Calu3 (cell line): ENCODE measurements at regions not wholly inside any gene's neighbourhood (a gene's known extent, or its start where the extent isn't known, plus 50 kb on each side); places are given as distances from the start of the nearest gene placed in this dataset.

Experiments
- BruUV-seq: library from RNA; stranded (reverse); fragments of 400-500 nt; replicated peaks from 2 replicates; lab custom pipeline; 2021; lab: Mats Ljungman, UMichigan
- CTCF ChIA-PET: fragments of 300-600 bp; sonication (Branson Sonifier 250); formaldehyde crosslinking; loops from one replicate; lab custom pipeline; 2022; ENCODE audit warnings: antibody characterized with exemption; lab: Charles Lee
- DNase-seq: peaks from one replicate; pipeline ENCODE4 v3.0.0; 2022
- H3K27ac Mint-ChIP-seq: one replicate; pipeline ENCODE4 v1.8.0; 2022; ENCODE audit warnings: mixed read lengths; ENCODE audit not compliant: unreplicated experiment
- H3K27me3 Mint-ChIP-seq: one replicate; pipeline ENCODE4 v1.8.0; 2022; ENCODE audit warnings: mixed read lengths; ENCODE audit not compliant: unreplicated experiment
- H3K36me3 Mint-ChIP-seq: one replicate; pipeline ENCODE4 v1.8.0; 2022; ENCODE audit warnings: mild to moderate bottlenecking, moderate library complexity, mixed read lengths; ENCODE audit not compliant: insufficient read depth, unreplicated experiment
- H3K4me1 Mint-ChIP-seq: one replicate; pipeline ENCODE4 v1.8.0; 2022; ENCODE audit warnings: mild to moderate bottlenecking, low read depth, mixed read lengths; ENCODE audit not compliant: unreplicated experiment
- H3K4me3 Mint-ChIP-seq: one replicate; pipeline ENCODE4 v1.8.0; 2022; ENCODE audit warnings: mild to moderate bottlenecking, low read depth, moderate library complexity, mixed read lengths; ENCODE audit not compliant: unreplicated experiment
- H3K9me3 Mint-ChIP-seq: one replicate; pipeline ENCODE4 v1.8.0; 2022; ENCODE audit warnings: low read depth, mixed read lengths; ENCODE audit not compliant: unreplicated experiment
- CTCF ChIP-seq: fragments of 200-600 bp; IDR thresholded peaks from one replicate; pipeline ENCODE4 v1.8.0; 2022; ENCODE audit warnings: antibody characterized with exemption; ENCODE audit not compliant: unreplicated experiment
- intact Hi-C: fragments of 100-400 bp; cut with micrococcal nuclease; formaldehyde crosslinking; loops from one replicate; pipeline ENCODE4 v1.10.0; 2022; ENCODE audit not compliant: unreplicated experiment

- no peaks in the 10 kb centered on the region for H3K4me1 Mint-ChIP-seq
- intact Hi-C loops = no loop called here
- peaks cover 18% of the 10 kb centered on the region for H3K27me3 Mint-ChIP-seq
- H3K9me3 Mint-ChIP-seq = no peaks in the 10 kb centered on the region
- H3K4me3 Mint-ChIP-seq = no peak overlapping the region
- CTCF ChIA-PET = no interaction called here
- TF ChIP-seq CTCF = no peak
- no peaks in the 10 kb centered on the region for H3K36me3 Mint-ChIP-seq
- no TSS peak for BruUV-seq
- H3K27ac Mint-ChIP-seq = no peak overlapping the region
- DNase-seq = no peak
Measured at GRCh38 chr2:238978497-238978896, 130.6 kb downstream of the TWIST2 start.

- CTCF ChIA-PET = no interaction called here
Measured at GRCh38 chr2:238979636-238980035, 131.8 kb downstream of the TWIST2 start.

GRCh38 chr2:238985041-238985729, 137.3 kb downstream of the TWIST2 start:
- TF ChIP-seq CTCF = no peak
- CTCF ChIA-PET = interaction anchor here (0.6 kb wide), 1 partner anchor 1189 kb away, joined by 3 read pairs; no protein-coding TSS in a partner anchor
- H3K27me3 Mint-ChIP-seq = no peaks in the 10 kb centered on the region
- no peak overlapping the region for H3K27ac Mint-ChIP-seq
- H3K4me3 Mint-ChIP-seq = no peak overlapping the region
- no peaks in the 10 kb centered on the region for H3K4me1 Mint-ChIP-seq
- no peak for DNase-seq
- H3K9me3 Mint-ChIP-seq = no peaks in the 10 kb centered on the region
- no peaks in the 10 kb centered on the region for H3K36me3 Mint-ChIP-seq
- BruUV-seq = no TSS peak
- intact Hi-C loops = no loop called here

More at GRCh38 chr2:238979636-238980035, 131.8 kb downstream of the TWIST2 start:
- DNase-seq = no peak
- TF ChIP-seq CTCF = no peak
- Mint-ChIP-seq H3K9me3 (no peaks in the 10 kb centered on the region), H3K36me3 (no peaks in the 10 kb centered on the region), H3K27ac (no peak overlapping the region), H3K4me3 (no peak overlapping the region), H3K27me3 (peaks cover 18% of the 10 kb centered on the region), H3K4me1 (no peaks in the 10 kb centered on the region)
- BruUV-seq = no TSS peak
- intact Hi-C loops = no loop called here

- Mint-ChIP-seq H3K4me1 (no peaks in the 10 kb centered on the region), H3K27ac (no peak overlapping the region), H3K9me3 (no peaks in the 10 kb centered on the region), H3K27me3 (no peaks in the 10 kb centered on the region), H3K4me3 (no peak overlapping the region), H3K36me3 (no peaks in the 10 kb centered on the region)
- CTCF ChIA-PET = no interaction called here
- DNase-seq = no peak
- BruUV-seq = no TSS peak
- intact Hi-C loops = no loop called here
- no peak for TF ChIP-seq CTCF
Measured at GRCh38 chr2:238985931-238986446, 138.1 kb downstream of the TWIST2 start.
